Esophagus muscularis mucosa (tissue), 4 donors: ENCODE measurements at regions not wholly inside any gene's neighbourhood (a gene's known extent, or its start where the extent isn't known, plus 50 kb on each side); places are given as distances from the start of the nearest gene placed in this dataset.

Source experiments
- DNase-seq: peaks from one replicate; pipeline ENCODE4 v3.0.0-alpha.2; 2017; ENCODE audit errors: extremely low spot score
- H3K27ac ChIP-seq, 4 donors: fragments of 200-600 bp; sonication (generic); replicated peaks in 1 of 4; 1 replicate in 3 of 4; 2 replicates in 1 of 4; pipeline ENCODE4 v1.5.1; 2016 to 2019; ENCODE audit warnings: mild to moderate bottlenecking in 1 of 4
- H3K27me3 ChIP-seq, 4 donors: fragments of 200-600 bp; sonication (generic); one replicate each; pipeline versions ENCODE4 v1.5.1 to v1.6.0; 2016 to 2019
- H3K36me3 ChIP-seq, 4 donors: fragments of 200-600 bp; sonication (generic); one replicate each; pipeline ENCODE4 v1.5.1; 2016 to 2019
- H3K4me1 ChIP-seq, 4 donors: fragments of 200-600 bp; sonication (generic); one replicate each; pipeline ENCODE4 v1.5.1; 2016 to 2019
- H3K4me3 ChIP-seq, 4 donors: fragments of 200-600 bp; sonication (generic); 1 replicate in 2 of 4; 2 replicates in 2 of 4; pipeline ENCODE4 v1.5.1; 2016 to 2019; ENCODE audit warnings: mild to moderate bottlenecking in 4 of 4, moderate library complexity in 1 of 4
- H3K9me3 ChIP-seq, 4 donors: fragments of 200-600 bp; sonication (generic); 1 replicate in 3 of 4; 2 replicates in 1 of 4; pipeline ENCODE4 v1.5.1; 2016 to 2019
- CTCF ChIP-seq, 3 experiments: fragments of 200-600 bp in 2 of 3; fragments of 450-650 bp in 1 of 3; sonication (generic) in 2 of 3; IDR thresholded peaks; one replicate each; pipeline ENCODE4 v1.5.1; 2017 to 2019; ENCODE audit warnings: antibody characterized with exemption in 3 of 3, mild to moderate bottlenecking in 2 of 3, moderate library complexity in 1 of 3
- EP300 ChIP-seq: sonication (generic); formaldehyde crosslinking; IDR thresholded peaks from one replicate; pipeline ENCODE4 v1.6.1; 2017; ENCODE audit warnings: antibody characterized with exemption
- POLR2A ChIP-seq: fragments of 450-650 bp; IDR thresholded peaks from one replicate; pipeline ENCODE4 v1.6.1; 2017; ENCODE audit warnings: antibody characterized with exemption, moderate library complexity, mild to moderate bottlenecking, low read depth
- POLR2AphosphoS5 ChIP-seq, 2 donors: sonication (generic); formaldehyde crosslinking; IDR thresholded peaks; one replicate each; pipeline ENCODE4 v1.6.1; 2017; ENCODE audit warnings: antibody characterized with exemption in 2 of 2
- WGBS: methylation state at CpG from one replicate; pipeline ENCODE4 v1.1.5; 2018; 5-methylcytosine and 5-hydroxymethylcytosine counted together
- intact Hi-C: fragments of 100-400 bp; cut with DNase I; formaldehyde crosslinking; loops from one replicate; pipeline ENCODE4 v1.15.1; 2023

- DNase-seq = no peak
- H3K36me3 ChIP-seq = no peaks in the 10 kb centered on the region
- intact Hi-C loops = no loop called here
- peak overlapping the region; percentile 4 to 51 (median 44) for H3K27ac ChIP-seq
- H3K9me3 ChIP-seq = no peaks in the 10 kb centered on the region
- 55% methylated on average over 7 of the region's 7 CpGs for WGBS
- no peak for TF ChIP-seq EP300
- peak; percentile 25 to 35 for TF ChIP-seq POLR2AphosphoS5 (IDR thresholded peaks at IDR 0.05)
- H3K4me1 ChIP-seq = peaks cover 0 to 12% (median 2%) of the 10 kb centered on the region in 4 donors
- no peaks in the 10 kb centered on the region for H3K27me3 ChIP-seq
- no peak overlapping the region for H3K4me3 ChIP-seq
These were observed 265.1 kb downstream of the NFKBIZ start for GRCh38 chr3:102114264-102114979.

GRCh38 chr3:102122527-102122926, 273.2 kb downstream of the NFKBIZ start:
- H3K9me3 ChIP-seq = peaks cover 0 to 15% (median 12%) of the 10 kb centered on the region in 4 donors
- H3K4me1 ChIP-seq = peaks cover 0 to 20% (median 10%) of the 10 kb centered on the region in 4 donors
- DNase-seq = no peak
- no peak overlapping the region for H3K27ac ChIP-seq
- intact Hi-C loops = no loop called here
- TF ChIP-seq EP300 = no peak
- no peak for TF ChIP-seq CTCF (IDR thresholded peaks at IDR 0.05)
- TF ChIP-seq POLR2A = no peak
- no peak for TF ChIP-seq POLR2AphosphoS5 (IDR thresholded peaks at IDR 0.05)
- no peaks in the 10 kb centered on the region for H3K27me3 ChIP-seq
- no peak overlapping the region for H3K4me3 ChIP-seq
- no peaks in the 10 kb centered on the region for H3K36me3 ChIP-seq

GRCh38 chr3:102123590-102124190, 274.4 kb downstream of the NFKBIZ start:
- peak overlapping the region in 3 of 4 donors; percentile 27 to 48 (median 42) for H3K27ac ChIP-seq

GRCh38 chr3:102124282-102124681, 275.0 kb downstream of the NFKBIZ start:
- Histone ChIP-seq H3K4me1 (peaks cover 0 to 22% (median 11%) of the 10 kb centered on the region in 4 donors), H3K27me3 (no peaks in the 10 kb centered on the region), H3K9me3 (peaks cover 0 to 15% (median 12%) of the 10 kb centered on the region in 4 donors), H3K4me3 (no peak overlapping the region), H3K36me3 (no peaks in the 10 kb centered on the region), H3K27ac (peak overlapping the region; percentile 2 to 52 (median 34))
- TF ChIP-seq POLR2AphosphoS5 (IDR thresholded peaks at IDR 0.05) (peak in 1 of 2 donors; percentile 36), POLR2A (no peak), CTCF (IDR thresholded peaks at IDR 0.05) (no peak)
- DNase-seq = no peak
- intact Hi-C loops = no loop called here
- WGBS = 42% methylated on average over 2 of the region's 2 CpGs

More at GRCh38 chr3:102123590-102124190, 274.4 kb downstream of the NFKBIZ start:
- TF ChIP-seq CTCF (IDR thresholded peaks at IDR 0.05) = no peak
- no peak for TF ChIP-seq EP300
- TF ChIP-seq POLR2AphosphoS5 (IDR thresholded peaks at IDR 0.05) = no peak
- TF ChIP-seq POLR2A = no peak
- no peaks in the 10 kb centered on the region for H3K36me3 ChIP-seq
- intact Hi-C loops = no loop called here
- H3K27me3 ChIP-seq = no peaks in the 10 kb centered on the region
- no peak for DNase-seq
- no peak overlapping the region for H3K4me3 ChIP-seq
- 56% methylated on average over 2 of the region's 2 CpGs for WGBS
- peaks cover 0 to 20% (median 10%) of the 10 kb centered on the region in 4 donors for H3K4me1 ChIP-seq
- H3K9me3 ChIP-seq = peaks cover 0 to 15% (median 12%) of the 10 kb centered on the region in 4 donors

- H3K27ac ChIP-seq = peak overlapping the region; percentile 2 to 52 (median 32)
- no peak overlapping the region for H3K4me3 ChIP-seq
- TF ChIP-seq CTCF (IDR thresholded peaks at IDR 0.05) (no peak), POLR2A (no peak), EP300 (no peak), POLR2AphosphoS5 (IDR thresholded peaks at IDR 0.05) (no peak)
- no peaks in the 10 kb centered on the region for H3K36me3 ChIP-seq
- H3K9me3 ChIP-seq = peaks cover 0 to 15% (median 12%) of the 10 kb centered on the region in 4 donors
- 78% methylated on average over 2 of the region's 2 CpGs for WGBS
- H3K27me3 ChIP-seq = no peaks in the 10 kb centered on the region
- intact Hi-C loops = no loop called here
- peaks cover 2 to 26% (median 16%) of the 10 kb centered on the region in 4 donors for H3K4me1 ChIP-seq
- DNase-seq = no peak
These were observed 275.4 kb downstream of the NFKBIZ start for GRCh38 chr3:102124704-102125103.
